ENCODE measurements at regions not wholly inside any gene's neighbourhood (a gene's known extent, or its start where the extent isn't known, plus 50 kb on each side); places are given as distances from the start of the nearest gene placed in this dataset.

DNA sequence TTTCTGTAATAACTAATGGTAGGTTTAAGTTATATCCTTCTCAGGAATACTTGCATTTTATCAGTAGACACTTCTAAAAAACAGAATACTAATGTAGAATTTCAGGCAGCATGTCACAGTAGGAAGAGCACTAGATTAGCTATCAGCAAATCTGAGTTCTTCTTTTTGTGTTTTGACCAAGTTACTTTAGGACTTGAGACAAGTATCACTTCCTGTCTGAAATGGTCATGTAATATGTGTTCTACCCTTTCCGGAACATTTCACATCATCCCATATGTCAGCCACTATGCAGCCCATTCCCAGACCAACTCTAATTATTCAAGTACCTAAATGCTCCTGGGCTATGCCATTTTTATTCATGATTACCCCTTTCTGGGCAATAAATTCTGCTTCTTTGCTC lies 401.8 kb upstream of the RPS6KA3 start:
- TF ChIP-seq, protein P1, sequence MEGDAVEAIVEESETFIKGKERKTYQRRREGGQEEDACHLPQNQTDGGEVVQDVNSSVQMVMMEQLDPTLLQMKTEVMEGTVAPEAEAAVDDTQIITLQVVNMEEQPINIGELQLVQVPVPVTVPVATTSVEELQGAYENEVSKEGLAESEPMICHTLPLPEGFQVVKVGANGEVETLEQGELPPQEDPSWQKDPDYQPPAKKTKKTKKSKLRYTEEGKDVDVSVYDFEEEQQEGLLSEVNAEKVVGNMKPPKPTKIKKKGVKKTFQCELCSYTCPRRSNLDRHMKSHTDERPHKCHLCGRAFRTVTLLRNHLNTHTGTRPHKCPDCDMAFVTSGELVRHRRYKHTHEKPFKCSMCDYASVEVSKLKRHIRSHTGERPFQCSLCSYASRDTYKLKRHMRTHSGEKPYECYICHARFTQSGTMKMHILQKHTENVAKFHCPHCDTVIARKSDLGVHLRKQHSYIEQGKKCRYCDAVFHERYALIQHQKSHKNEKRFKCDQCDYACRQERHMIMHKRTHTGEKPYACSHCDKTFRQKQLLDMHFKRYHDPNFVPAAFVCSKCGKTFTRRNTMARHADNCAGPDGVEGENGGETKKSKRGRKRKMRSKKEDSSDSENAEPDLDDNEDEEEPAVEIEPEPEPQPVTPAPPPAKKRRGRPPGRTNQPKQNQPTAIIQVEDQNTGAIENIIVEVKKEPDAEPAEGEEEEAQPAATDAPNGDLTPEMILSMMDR (IDR thresholded peaks at IDR 0.05): no peak
- TF ChIP-seq POLR2A (IDR thresholded peaks at IDR 0.05): no peak
